ENCODE measurements at regions not wholly inside any gene's neighbourhood (a gene's known extent, or its start where the extent isn't known, plus 50 kb on each side); places are given as distances from the start of the nearest gene placed in this dataset.

DNA sequence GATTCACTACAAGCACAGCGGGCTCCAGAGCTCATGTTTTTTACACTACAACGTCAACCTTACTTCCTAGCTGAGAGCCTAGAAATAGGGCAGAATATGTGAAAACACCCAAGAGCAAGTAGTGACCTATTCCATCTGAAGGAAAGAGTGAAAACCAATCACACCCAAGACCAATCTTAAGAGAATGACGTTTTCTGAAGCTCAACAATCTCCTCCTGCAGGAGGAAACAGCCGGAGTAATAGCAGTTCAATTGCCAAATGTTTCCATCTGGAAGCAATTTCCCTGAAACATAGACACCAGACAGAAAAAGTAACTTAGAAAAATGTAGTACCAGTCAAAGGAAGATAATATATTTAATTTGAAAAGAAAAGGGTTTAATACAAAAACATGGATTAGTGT is 142.4 kb downstream of the ANXA5 start:
- H3K4me1 Mint-ChIP-seq (ENCODE audit: low read depth, unreplicated experiment), result no peaks in the 10 kb centered on the region
- no peaks in the 10 kb centered on the region for H3K27me3 Mint-ChIP-seq (ENCODE audit: unreplicated experiment)
- no peaks in the 10 kb centered on the region for H3K36me3 Mint-ChIP-seq (ENCODE audit: unreplicated experiment)
- DNase-seq, result no peak
- no peak for TF ChIP-seq CTCF (IDR thresholded peaks at IDR 0.05; ENCODE audit: partially characterized antibody, unreplicated experiment)
- no peak overlapping the region for H3K4me3 Mint-ChIP-seq (ENCODE audit: unreplicated experiment)
- no peaks in the 10 kb centered on the region for H3K9me3 Mint-ChIP-seq (ENCODE audit: unreplicated experiment)
- no peak overlapping the region for H3K27ac Mint-ChIP-seq (ENCODE audit: unreplicated experiment)

- peaks cover 2% of the 10 kb centered on the region for H3K27me3 Mint-ChIP-seq (ENCODE audit: unreplicated experiment)
- no peak for DNase-seq
- H3K9me3 Mint-ChIP-seq (ENCODE audit: unreplicated experiment), result peaks cover 2% of the 10 kb centered on the region
- H3K27ac Mint-ChIP-seq (ENCODE audit: unreplicated experiment), result no peak overlapping the region
- no peak overlapping the region for H3K4me3 Mint-ChIP-seq (ENCODE audit: unreplicated experiment)
- H3K4me1 Mint-ChIP-seq (ENCODE audit: low read depth, unreplicated experiment), result no peaks in the 10 kb centered on the region
- H3K36me3 Mint-ChIP-seq (ENCODE audit: unreplicated experiment), result no peaks in the 10 kb centered on the region
- no peak for TF ChIP-seq CTCF (IDR thresholded peaks at IDR 0.05; ENCODE audit: partially characterized antibody, unreplicated experiment)
These were observed 144.9 kb downstream of the ANXA5 start for GRCh38 chr4:121551881-121552280.

DNA sequence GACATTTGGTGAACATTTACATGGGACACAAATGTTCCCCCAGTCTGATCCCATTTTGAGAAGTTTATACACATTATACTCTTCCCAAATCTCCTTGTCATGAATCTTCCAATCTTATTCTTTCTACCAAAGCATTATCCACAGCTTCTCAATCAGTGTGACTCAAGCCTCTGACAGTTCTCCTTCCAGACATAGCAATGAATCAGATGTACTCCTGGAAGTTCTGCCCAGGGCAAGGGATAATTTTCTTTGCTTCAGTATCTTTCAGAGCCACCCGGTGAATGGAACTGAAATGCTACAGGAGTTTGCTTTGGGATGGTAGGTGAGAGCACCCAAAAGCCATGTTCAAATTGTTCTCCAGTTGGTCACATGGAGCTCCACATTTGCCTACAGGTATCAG is 145.5 kb downstream of the ANXA5 start:
- Mint-ChIP-seq H3K9me3 (ENCODE audit: unreplicated experiment) (peaks cover 2% of the 10 kb centered on the region), H3K4me1 (ENCODE audit: low read depth, unreplicated experiment) (no peaks in the 10 kb centered on the region)

GRCh38 chr4:121541696-121542095 is 155.1 kb downstream of the ANXA5 start:
- H3K27ac Mint-ChIP-seq (ENCODE audit: unreplicated experiment), result no peak overlapping the region
- H3K9me3 Mint-ChIP-seq (ENCODE audit: unreplicated experiment), result no peaks in the 10 kb centered on the region
- H3K27me3 Mint-ChIP-seq (ENCODE audit: unreplicated experiment), result no peaks in the 10 kb centered on the region
- no peaks in the 10 kb centered on the region for H3K36me3 Mint-ChIP-seq (ENCODE audit: unreplicated experiment)
- H3K4me3 Mint-ChIP-seq (ENCODE audit: unreplicated experiment), result no peak overlapping the region
- no peaks in the 10 kb centered on the region for H3K4me1 Mint-ChIP-seq (ENCODE audit: low read depth, unreplicated experiment)
- TF ChIP-seq CTCF (IDR thresholded peaks at IDR 0.05; ENCODE audit: partially characterized antibody, unreplicated experiment), result no peak
- DNase-seq, result no peak

More for the DNA sequence above, 145.5 kb downstream of the ANXA5 start:
- H3K4me3 Mint-ChIP-seq (ENCODE audit: unreplicated experiment), result no peak overlapping the region
- H3K36me3 Mint-ChIP-seq (ENCODE audit: unreplicated experiment), result no peaks in the 10 kb centered on the region
- H3K27me3 Mint-ChIP-seq (ENCODE audit: unreplicated experiment), result peaks cover 2% of the 10 kb centered on the region
- no peak overlapping the region for H3K27ac Mint-ChIP-seq (ENCODE audit: unreplicated experiment)
- no peak for TF ChIP-seq CTCF (IDR thresholded peaks at IDR 0.05; ENCODE audit: partially characterized antibody, unreplicated experiment)
- no peak for DNase-seq

- H3K27ac Mint-ChIP-seq (ENCODE audit: unreplicated experiment), result no peak overlapping the region
- no peaks in the 10 kb centered on the region for H3K4me1 Mint-ChIP-seq (ENCODE audit: low read depth, unreplicated experiment)
- no peaks in the 10 kb centered on the region for H3K9me3 Mint-ChIP-seq (ENCODE audit: unreplicated experiment)
- no peak overlapping the region for H3K4me3 Mint-ChIP-seq (ENCODE audit: unreplicated experiment)
- H3K27me3 Mint-ChIP-seq (ENCODE audit: unreplicated experiment), result no peaks in the 10 kb centered on the region
- H3K36me3 Mint-ChIP-seq (ENCODE audit: unreplicated experiment), result no peaks in the 10 kb centered on the region
- no peak for TF ChIP-seq CTCF (IDR thresholded peaks at IDR 0.05; ENCODE audit: partially characterized antibody, unreplicated experiment)
- no peak for DNase-seq
These were observed 154.5 kb upstream of the QRFPR start for GRCh38 chr4:121535351-121535750.

Data from glutamatergic neuron (in vitro differentiated cells).